ENCODE measurements at regions not wholly inside any gene's neighbourhood (a gene's known extent, or its start where the extent isn't known, plus 50 kb on each side); places are given as distances from the start of the nearest gene placed in this dataset.

- no peak for TF ChIP-seq POLR2AphosphoS5 (IDR thresholded peaks at IDR 0.05; ENCODE audit: low read depth, low read length)
- no peak for TF ChIP-seq TAF1 (IDR thresholded peaks at IDR 0.05; ENCODE audit: borderline replicate concordance, insufficient read depth, low read length)
- no peak for TF ChIP-seq REST (IDR thresholded peaks at IDR 0.05; ENCODE audit: insufficient read depth in 1 of 2, low read depth in 2 of 2, low read length in 2 of 2)
- TF ChIP-seq SIN3A (IDR thresholded peaks at IDR 0.05; ENCODE audit: borderline replicate concordance, insufficient read depth, low read length), result no peak
- TF ChIP-seq FOXP2 (optimal IDR thresholded peaks at IDR 0.05; ENCODE audit: borderline replicate concordance, extremely low read depth, extremely low read length, insufficient read depth), result no peak
Measured at GRCh38 chr10:90987383-90987782, 66.5 kb upstream of the ANKRD1 start.

DNA sequence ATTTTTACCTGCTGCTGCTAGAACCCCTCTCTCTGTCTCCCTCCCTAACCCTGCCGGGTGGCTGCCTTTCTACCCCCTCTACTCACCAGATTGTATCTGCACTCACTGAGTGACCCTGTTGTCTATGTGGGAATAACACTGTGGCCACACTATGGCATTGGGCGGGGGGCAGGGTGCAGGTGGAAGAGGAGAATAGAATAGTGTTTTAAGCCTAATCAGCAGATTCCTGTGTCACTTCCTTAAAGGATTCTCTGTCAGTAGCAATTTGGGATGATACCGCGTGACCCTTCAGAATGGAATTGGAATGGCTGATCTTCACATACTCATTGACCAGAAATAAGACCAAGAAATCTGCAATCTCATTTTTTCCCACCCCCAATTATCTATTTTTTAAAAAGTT is 67.1 kb upstream of the ANKRD1 start:
- no peak for TF ChIP-seq REST (IDR thresholded peaks at IDR 0.05; ENCODE audit: insufficient read depth in 1 of 2, low read depth in 2 of 2, low read length in 2 of 2)
- TF ChIP-seq TAF1 (IDR thresholded peaks at IDR 0.05; ENCODE audit: borderline replicate concordance, insufficient read depth, low read length), result no peak

DNA sequence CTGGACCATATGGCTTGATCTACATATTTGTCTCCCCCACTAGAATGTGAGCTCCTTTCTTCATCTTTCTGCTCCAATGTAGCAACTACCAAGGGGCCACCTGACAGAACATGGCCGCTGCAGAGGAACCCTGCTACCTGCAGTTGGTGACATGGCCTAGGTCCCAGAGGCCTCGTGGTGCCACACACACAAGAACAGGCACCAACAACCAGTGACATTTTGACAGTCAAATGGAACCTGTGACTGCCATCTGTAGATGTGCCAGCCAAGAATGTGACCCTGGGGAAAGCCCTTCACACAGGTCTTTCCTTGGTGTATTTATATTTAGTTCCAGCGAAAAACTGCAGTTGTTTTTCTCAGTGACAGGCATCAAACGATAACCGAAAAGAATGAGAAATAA is 67.9 kb upstream of the ANKRD1 start:
- no peak for TF ChIP-seq REST (IDR thresholded peaks at IDR 0.05; ENCODE audit: insufficient read depth in 1 of 2, low read depth in 2 of 2, low read length in 2 of 2)
- TF ChIP-seq FOXP2 (optimal IDR thresholded peaks at IDR 0.05; ENCODE audit: borderline replicate concordance, extremely low read depth, extremely low read length, insufficient read depth), result no peak
- no peak for TF ChIP-seq POLR2AphosphoS5 (IDR thresholded peaks at IDR 0.05; ENCODE audit: low read depth, low read length)
- TF ChIP-seq SIN3A (IDR thresholded peaks at IDR 0.05; ENCODE audit: borderline replicate concordance, insufficient read depth, low read length), result no peak
- TF ChIP-seq TAF1 (IDR thresholded peaks at IDR 0.05; ENCODE audit: borderline replicate concordance, insufficient read depth, low read length), result no peak

GRCh38 chr10:90989378-90989777 is 68.5 kb upstream of the ANKRD1 start:
- TF ChIP-seq SIN3A (IDR thresholded peaks at IDR 0.05; ENCODE audit: borderline replicate concordance, insufficient read depth, low read length) (no peak), TAF1 (IDR thresholded peaks at IDR 0.05; ENCODE audit: borderline replicate concordance, insufficient read depth, low read length) (no peak), REST (IDR thresholded peaks at IDR 0.05; ENCODE audit: insufficient read depth in 1 of 2, low read depth in 2 of 2, low read length in 2 of 2) (no peak), POLR2AphosphoS5 (IDR thresholded peaks at IDR 0.05; ENCODE audit: low read depth, low read length) (no peak), FOXP2 (optimal IDR thresholded peaks at IDR 0.05; ENCODE audit: borderline replicate concordance, extremely low read depth, extremely low read length, insufficient read depth) (no peak)

DNA sequence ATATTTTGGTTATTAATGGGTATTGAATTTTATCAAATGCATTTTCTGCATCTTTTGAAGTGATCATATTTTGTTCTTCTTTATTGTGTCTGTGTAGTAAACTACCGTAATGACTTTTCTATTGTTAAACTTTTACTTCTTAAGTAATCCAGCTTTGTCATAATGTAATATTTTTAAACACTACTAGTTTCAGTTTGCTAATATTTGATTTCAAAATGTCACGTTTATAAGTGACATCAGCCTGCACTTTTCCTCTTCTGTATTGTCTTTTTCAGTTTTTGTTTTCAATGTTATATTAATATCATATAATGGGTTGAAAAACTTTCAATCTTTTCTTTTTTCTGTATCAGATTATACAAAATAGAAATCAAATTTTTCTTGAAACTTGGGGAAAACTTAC is 71.6 kb upstream of the ANKRD1 start:
- TF ChIP-seq FOXP2 (optimal IDR thresholded peaks at IDR 0.05; ENCODE audit: borderline replicate concordance, extremely low read depth, extremely low read length, insufficient read depth) (no peak), SIN3A (IDR thresholded peaks at IDR 0.05; ENCODE audit: borderline replicate concordance, insufficient read depth, low read length) (no peak), REST (IDR thresholded peaks at IDR 0.05; ENCODE audit: insufficient read depth in 1 of 2, low read depth in 2 of 2, low read length in 2 of 2) (no peak), POLR2AphosphoS5 (IDR thresholded peaks at IDR 0.05; ENCODE audit: low read depth, low read length) (no peak), TAF1 (IDR thresholded peaks at IDR 0.05; ENCODE audit: borderline replicate concordance, insufficient read depth, low read length) (no peak)
